ENCODE measurements at regions not wholly inside any gene's neighbourhood (a gene's known extent, or its start where the extent isn't known, plus 50 kb on each side); places are given as distances from the start of the nearest gene placed in this dataset.

DNA sequence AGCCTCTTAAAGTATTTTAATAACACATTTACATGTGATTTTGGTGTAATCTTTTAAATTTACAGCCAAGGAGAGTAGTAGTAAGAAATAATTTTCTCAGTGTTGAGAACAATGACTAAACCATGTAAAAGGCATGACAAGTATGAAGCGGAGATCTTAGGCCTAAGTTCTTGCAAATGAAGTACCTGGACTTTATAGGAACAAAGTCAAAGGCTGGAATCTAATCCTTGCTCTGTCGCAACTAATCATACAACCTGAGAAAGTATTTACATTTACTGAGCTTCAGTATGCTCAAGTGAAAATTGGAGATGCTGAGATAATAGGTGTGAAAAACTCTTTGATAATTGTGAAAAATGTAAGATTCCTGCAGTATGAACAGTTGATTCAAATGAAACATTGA is 86.4 kb upstream of the VGLL3 start:
- Histone ChIP-seq H3K4me1 (no peaks in the 10 kb centered on the region), H3K36me3 (no peaks in the 10 kb centered on the region), H3K9me3 (no peaks in the 10 kb centered on the region), H3K27ac (no peak overlapping the region), H3K4me3 (no peak overlapping the region), H3K27me3 (no peaks in the 10 kb centered on the region)
- TF ChIP-seq, protein P1, sequence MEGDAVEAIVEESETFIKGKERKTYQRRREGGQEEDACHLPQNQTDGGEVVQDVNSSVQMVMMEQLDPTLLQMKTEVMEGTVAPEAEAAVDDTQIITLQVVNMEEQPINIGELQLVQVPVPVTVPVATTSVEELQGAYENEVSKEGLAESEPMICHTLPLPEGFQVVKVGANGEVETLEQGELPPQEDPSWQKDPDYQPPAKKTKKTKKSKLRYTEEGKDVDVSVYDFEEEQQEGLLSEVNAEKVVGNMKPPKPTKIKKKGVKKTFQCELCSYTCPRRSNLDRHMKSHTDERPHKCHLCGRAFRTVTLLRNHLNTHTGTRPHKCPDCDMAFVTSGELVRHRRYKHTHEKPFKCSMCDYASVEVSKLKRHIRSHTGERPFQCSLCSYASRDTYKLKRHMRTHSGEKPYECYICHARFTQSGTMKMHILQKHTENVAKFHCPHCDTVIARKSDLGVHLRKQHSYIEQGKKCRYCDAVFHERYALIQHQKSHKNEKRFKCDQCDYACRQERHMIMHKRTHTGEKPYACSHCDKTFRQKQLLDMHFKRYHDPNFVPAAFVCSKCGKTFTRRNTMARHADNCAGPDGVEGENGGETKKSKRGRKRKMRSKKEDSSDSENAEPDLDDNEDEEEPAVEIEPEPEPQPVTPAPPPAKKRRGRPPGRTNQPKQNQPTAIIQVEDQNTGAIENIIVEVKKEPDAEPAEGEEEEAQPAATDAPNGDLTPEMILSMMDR (IDR thresholded peaks at IDR 0.05) = no peak
- no peak for TF ChIP-seq POLR2A (IDR thresholded peaks at IDR 0.05)
- intact Hi-C loops (cut with DNase I; ENCODE audit: low total_unique reads) = no loop called here
- no peak for DNase-seq

DNA sequence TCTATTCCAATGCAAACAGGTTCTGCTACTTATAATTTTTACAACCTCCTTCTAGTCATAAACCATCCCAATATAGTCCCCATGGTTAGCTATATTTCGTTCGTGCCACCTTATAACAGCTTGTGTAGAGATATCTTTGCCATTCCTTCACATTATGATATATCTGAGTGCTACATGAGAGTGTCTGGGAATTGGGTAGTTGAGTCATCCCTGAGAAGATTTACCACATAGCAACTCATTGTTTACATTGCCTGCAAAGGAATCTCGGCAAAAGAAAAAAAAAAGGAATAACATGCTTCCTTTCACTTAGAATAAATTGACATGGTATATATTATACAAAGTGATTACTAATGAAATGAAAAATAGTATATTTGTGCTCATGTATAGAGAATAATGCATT is 86.0 kb upstream of the VGLL3 start:
- H3K9me3 ChIP-seq = no peaks in the 10 kb centered on the region
- H3K27me3 ChIP-seq = no peaks in the 10 kb centered on the region
- H3K36me3 ChIP-seq = no peaks in the 10 kb centered on the region
- intact Hi-C loops (cut with DNase I; ENCODE audit: low total_unique reads) = no loop called here
- no peak overlapping the region for H3K4me3 ChIP-seq
- no peaks in the 10 kb centered on the region for H3K4me1 ChIP-seq
- TF ChIP-seq POLR2A (IDR thresholded peaks at IDR 0.05) = no peak
- TF ChIP-seq, protein P1 (IDR thresholded peaks at IDR 0.05) = no peak
- H3K27ac ChIP-seq = no peak overlapping the region
- DNase-seq = no peak

DNA sequence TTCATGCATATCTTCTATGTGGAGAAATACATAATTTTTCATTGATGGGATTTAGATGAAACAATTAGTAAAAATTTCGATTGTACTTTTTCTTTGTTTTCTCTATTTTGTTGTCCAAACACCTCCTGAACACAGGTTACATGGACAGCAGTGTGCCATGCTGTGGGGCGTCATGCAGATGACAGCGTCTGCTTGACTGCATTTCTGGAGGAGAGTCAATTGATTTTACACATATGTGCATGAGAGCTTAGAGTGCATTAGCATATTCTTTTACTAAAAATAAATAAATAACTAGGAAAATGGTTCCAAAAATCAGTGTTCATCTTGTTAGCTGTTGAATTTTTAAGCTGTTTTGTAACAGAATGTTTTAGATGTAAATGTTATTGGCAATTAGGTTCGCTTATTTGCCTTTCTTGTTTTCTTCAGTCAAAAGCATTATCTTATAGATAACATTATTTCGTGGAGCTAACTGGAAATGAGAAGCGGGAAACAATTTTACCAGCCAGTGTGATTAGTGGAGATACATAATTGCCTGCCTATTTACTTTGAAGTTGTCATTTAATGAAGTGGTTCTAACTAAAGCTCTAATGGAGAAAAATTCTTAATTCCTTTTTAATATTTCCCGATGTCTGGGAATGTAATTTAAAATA is 82.7 kb upstream of the VGLL3 start:
- Histone ChIP-seq H3K27ac (no peak overlapping the region), H3K4me1 (no peaks in the 10 kb centered on the region), H3K4me3 (no peak overlapping the region)

DNA sequence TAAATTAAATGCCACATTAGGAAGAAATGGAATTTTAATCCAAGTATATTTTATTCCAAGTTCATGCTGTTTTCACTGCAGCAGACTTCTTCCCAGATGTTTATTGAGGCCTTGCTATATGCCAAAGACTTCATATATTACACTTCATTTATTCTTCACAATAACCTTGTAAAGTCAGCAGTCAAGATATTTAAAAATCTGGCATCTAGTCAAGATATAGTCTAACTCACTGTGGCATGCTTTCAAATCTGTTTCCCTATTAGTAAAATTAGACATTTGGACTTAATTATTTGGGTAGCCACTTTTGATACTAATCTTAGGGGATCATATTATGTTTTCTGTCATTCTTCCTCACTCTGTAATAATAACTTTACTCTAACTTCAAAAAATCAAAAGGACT is 81.5 kb upstream of the VGLL3 start:
- Histone ChIP-seq H3K36me3 (no peaks in the 10 kb centered on the region), H3K9me3 (no peaks in the 10 kb centered on the region), H3K27ac (no peak overlapping the region), H3K4me1 (no peaks in the 10 kb centered on the region), H3K27me3 (no peaks in the 10 kb centered on the region), H3K4me3 (no peak overlapping the region)
- TF ChIP-seq POLR2A (IDR thresholded peaks at IDR 0.05) = no peak
- TF ChIP-seq, protein P1 (IDR thresholded peaks at IDR 0.05) = no peak
- intact Hi-C loops (cut with DNase I; ENCODE audit: low total_unique reads) = no loop called here
- DNase-seq = no peak

More for the DNA sequence above, 82.7 kb upstream of the VGLL3 start:
- H3K36me3 ChIP-seq = no peaks in the 10 kb centered on the region
- no peaks in the 10 kb centered on the region for H3K27me3 ChIP-seq
- no peak for DNase-seq
- H3K9me3 ChIP-seq = no peaks in the 10 kb centered on the region
- TF ChIP-seq, protein P1 (IDR thresholded peaks at IDR 0.05) = no peak
- TF ChIP-seq POLR2A (IDR thresholded peaks at IDR 0.05) = no peak
- intact Hi-C loops (cut with DNase I; ENCODE audit: low total_unique reads) = no loop called here

DNA sequence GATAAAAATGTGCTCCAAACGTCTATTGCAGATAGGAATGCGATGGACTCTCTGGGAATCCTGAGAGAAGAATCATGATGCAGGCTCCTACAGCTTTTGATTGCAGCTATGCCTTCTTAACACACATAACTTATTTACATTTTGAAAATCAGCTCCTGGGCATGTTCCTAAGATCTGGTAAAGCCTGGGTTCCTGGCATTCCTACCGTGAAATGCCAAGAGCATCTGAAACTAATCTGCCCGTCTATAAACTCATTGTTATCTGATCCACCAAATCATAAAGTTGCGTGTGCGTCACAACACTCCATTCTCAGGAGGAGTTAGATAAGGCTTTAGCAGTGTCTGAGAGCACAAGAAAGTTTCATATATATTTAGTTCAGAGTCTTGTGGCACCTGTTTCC is 79.0 kb upstream of the VGLL3 start:
- no peak for DNase-seq
- no peaks in the 10 kb centered on the region for H3K4me1 ChIP-seq
- TF ChIP-seq, protein P1 (IDR thresholded peaks at IDR 0.05) = no peak
- TF ChIP-seq POLR2A (IDR thresholded peaks at IDR 0.05) = no peak
- intact Hi-C loops (cut with DNase I; ENCODE audit: low total_unique reads) = no loop called here
- H3K27me3 ChIP-seq = no peaks in the 10 kb centered on the region
- no peak overlapping the region for H3K27ac ChIP-seq
- no peaks in the 10 kb centered on the region for H3K9me3 ChIP-seq
- no peaks in the 10 kb centered on the region for H3K36me3 ChIP-seq
- H3K4me3 ChIP-seq = no peak overlapping the region
